PC-9 (cell line): ENCODE measurements at regions not wholly inside any gene's neighbourhood (a gene's known extent, or its start where the extent isn't known, plus 50 kb on each side); places are given as distances from the start of the nearest gene placed in this dataset.

Source experiments
- EZH2 ChIP-seq: fragments of 200-600 bp; sonication (generic); IDR thresholded peaks from 2 replicates; pipeline ENCODE4 v1.8.0; 2017; ENCODE audit warnings: antibody characterized with exemption, low read depth
- TF ChIP-seq, protein P1 (sequence below): fragments of 200-600 bp; sonication (generic); conservative IDR thresholded peaks from 2 replicates; pipeline ENCODE4 v1.6.1; 2017; ENCODE audit warnings: mixed run types, antibody characterized with exemption, mild to moderate bottlenecking, moderate library complexity

DNA sequence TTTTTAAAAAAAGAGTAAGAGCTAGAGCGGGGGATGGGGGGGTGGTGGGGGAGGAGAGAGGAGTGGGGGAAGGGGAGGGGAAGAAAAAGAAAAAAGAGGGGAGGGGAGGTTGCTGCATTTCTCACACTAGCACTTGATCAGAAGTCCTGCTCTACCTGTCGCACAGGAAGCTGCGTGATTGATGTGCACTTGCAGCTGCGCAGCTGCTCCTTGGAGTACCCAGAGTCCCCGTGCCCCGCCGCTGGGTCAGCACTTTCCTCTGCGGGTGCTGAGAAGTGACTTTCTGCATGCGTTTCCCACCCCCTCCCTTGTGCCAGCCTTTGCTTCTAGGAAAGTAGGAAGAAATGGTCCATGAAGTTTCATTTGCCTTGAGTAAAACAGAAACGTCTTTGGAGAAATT, 297.3 kb downstream of the ETAA1 start:
- TF ChIP-seq, protein P1, sequence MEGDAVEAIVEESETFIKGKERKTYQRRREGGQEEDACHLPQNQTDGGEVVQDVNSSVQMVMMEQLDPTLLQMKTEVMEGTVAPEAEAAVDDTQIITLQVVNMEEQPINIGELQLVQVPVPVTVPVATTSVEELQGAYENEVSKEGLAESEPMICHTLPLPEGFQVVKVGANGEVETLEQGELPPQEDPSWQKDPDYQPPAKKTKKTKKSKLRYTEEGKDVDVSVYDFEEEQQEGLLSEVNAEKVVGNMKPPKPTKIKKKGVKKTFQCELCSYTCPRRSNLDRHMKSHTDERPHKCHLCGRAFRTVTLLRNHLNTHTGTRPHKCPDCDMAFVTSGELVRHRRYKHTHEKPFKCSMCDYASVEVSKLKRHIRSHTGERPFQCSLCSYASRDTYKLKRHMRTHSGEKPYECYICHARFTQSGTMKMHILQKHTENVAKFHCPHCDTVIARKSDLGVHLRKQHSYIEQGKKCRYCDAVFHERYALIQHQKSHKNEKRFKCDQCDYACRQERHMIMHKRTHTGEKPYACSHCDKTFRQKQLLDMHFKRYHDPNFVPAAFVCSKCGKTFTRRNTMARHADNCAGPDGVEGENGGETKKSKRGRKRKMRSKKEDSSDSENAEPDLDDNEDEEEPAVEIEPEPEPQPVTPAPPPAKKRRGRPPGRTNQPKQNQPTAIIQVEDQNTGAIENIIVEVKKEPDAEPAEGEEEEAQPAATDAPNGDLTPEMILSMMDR = no peak
- TF ChIP-seq EZH2 = no peak
